Neural crest cell (in vitro differentiated cells): ENCODE measurements at regions not wholly inside any gene's neighbourhood (a gene's known extent, or its start where the extent isn't known, plus 50 kb on each side); places are given as distances from the start of the nearest gene placed in this dataset.
A peak's percentile ranks its signal among the peaks of the same experiment; 100 is the strongest.

Experiments
- DNase-seq: peaks from one replicate; pipeline ENCODE4 v3.0.0; 2021; ENCODE audit warnings: low read depth, mixed read lengths, low spot score
- H3K27ac Mint-ChIP-seq: one replicate; pipeline ENCODE4 v1.8.0; 2021; ENCODE audit warnings: mild to moderate bottlenecking, mixed read lengths; ENCODE audit not compliant: unreplicated experiment
- H3K27me3 Mint-ChIP-seq: 2 replicates; pipeline ENCODE4 v1.8.0; 2021; ENCODE audit warnings: low read depth, mild to moderate bottlenecking, mixed read lengths
- H3K36me3 Mint-ChIP-seq: 2 replicates; pipeline ENCODE4 v1.8.0; 2021; ENCODE audit warnings: low read depth, mild to moderate bottlenecking, mixed read lengths
- H3K4me1 Mint-ChIP-seq: 2 replicates; pipeline ENCODE4 v1.8.0; 2021; ENCODE audit warnings: mixed read lengths
- H3K4me3 Mint-ChIP-seq: one replicate; pipeline ENCODE4 v1.8.0; 2021; ENCODE audit warnings: mild to moderate bottlenecking, mixed read lengths
- H3K9me3 Mint-ChIP-seq: 2 replicates; pipeline ENCODE4 v1.8.0; 2021; ENCODE audit warnings: mixed read lengths
- CTCF ChIP-seq: fragments of 200-600 bp; sonication (generic); conservative IDR thresholded peaks from 2 replicates; pipeline ENCODE4 v1.5.0; 2021; ENCODE audit warnings: antibody characterized with exemption, mild to moderate bottlenecking

DNA sequence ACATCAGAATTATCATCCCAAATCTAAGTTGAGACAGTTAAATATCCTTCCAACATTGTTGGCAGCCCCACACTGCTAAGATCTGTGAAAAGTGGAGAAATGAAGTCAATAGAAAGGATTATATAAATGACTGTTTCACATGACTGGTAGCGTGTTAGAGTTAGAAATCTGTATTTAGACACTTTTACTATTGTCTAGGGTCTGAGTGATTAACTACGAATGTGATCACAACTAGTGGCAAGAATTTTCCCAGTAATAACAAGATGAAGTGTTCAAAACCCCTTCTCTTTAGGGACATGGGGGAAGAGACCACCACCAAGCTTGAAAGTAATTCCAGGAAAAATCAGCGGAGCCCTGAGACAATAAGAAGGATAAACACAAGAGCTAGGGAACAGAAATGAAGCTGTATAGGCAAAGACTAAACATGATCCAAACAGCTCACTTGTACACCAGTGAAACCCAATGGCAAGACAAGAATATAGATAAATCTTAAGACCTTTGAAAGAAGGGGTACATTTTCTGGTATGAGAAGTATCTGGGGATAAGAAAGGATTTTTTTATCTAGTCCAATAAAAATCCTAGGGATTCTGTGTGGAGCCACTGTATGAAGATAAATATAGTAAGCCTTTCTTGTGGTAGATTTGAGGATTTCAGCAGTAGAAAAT lies 646.6 kb upstream of the USP24 start:
- H3K27ac Mint-ChIP-seq: no peak overlapping the region

GRCh38 chr1:55860798-55861519 lies 645.8 kb upstream of the USP24 start:
- Mint-ChIP-seq H3K4me3 (no peak overlapping the region), H3K4me1 (no peaks in the 10 kb centered on the region), H3K27me3 (no peaks in the 10 kb centered on the region), H3K9me3 (peaks cover 2% of the 10 kb centered on the region), H3K27ac (no peak overlapping the region), H3K36me3 (no peaks in the 10 kb centered on the region)
- DNase-seq: no peak
- TF ChIP-seq CTCF: no peak

More for the DNA sequence above, 646.6 kb upstream of the USP24 start:
- no peak for TF ChIP-seq CTCF
- peaks cover 2% of the 10 kb centered on the region for H3K9me3 Mint-ChIP-seq
- no peak overlapping the region for H3K4me3 Mint-ChIP-seq
- no peaks in the 10 kb centered on the region for H3K4me1 Mint-ChIP-seq
- H3K36me3 Mint-ChIP-seq: no peaks in the 10 kb centered on the region
- DNase-seq: no peak
- H3K27me3 Mint-ChIP-seq: no peaks in the 10 kb centered on the region

- Mint-ChIP-seq H3K27ac (peak overlapping the region; percentile 45), H3K36me3 (no peaks in the 10 kb centered on the region), H3K4me1 (no peaks in the 10 kb centered on the region), H3K9me3 (peaks cover 2% of the 10 kb centered on the region), H3K4me3 (no peak overlapping the region), H3K27me3 (no peaks in the 10 kb centered on the region)
- TF ChIP-seq CTCF: no peak
- DNase-seq: no peak
These were observed 645.2 kb upstream of the USP24 start for GRCh38 chr1:55860326-55860725.

DNA sequence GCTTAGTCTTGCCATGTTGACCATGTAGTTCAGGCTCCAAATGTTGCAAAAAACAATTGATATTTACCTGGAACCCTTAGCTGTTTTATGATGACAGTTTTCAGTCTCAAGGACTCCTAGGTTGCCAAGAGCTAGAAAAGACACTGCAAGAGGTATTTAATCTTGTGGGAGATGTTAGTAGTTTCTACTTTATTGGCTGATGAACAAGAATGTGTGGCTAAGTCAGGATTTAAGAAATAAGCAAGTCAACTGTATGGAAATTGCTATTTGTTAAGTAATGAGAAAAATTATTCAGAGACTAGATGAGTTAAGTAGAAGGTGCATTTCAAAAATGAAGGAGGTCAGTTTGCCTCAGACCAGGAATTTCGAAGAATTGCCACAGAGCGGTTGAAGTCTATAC lies 639.7 kb upstream of the USP24 start:
- DNase-seq: no peak
- H3K36me3 Mint-ChIP-seq: no peaks in the 10 kb centered on the region
- H3K4me3 Mint-ChIP-seq: no peak overlapping the region
- peaks cover 3% of the 10 kb centered on the region for H3K9me3 Mint-ChIP-seq
- TF ChIP-seq CTCF: no peak
- no peak overlapping the region for H3K27ac Mint-ChIP-seq
- no peaks in the 10 kb centered on the region for H3K4me1 Mint-ChIP-seq
- no peaks in the 10 kb centered on the region for H3K27me3 Mint-ChIP-seq

- H3K36me3 Mint-ChIP-seq: no peaks in the 10 kb centered on the region
- H3K27me3 Mint-ChIP-seq: no peaks in the 10 kb centered on the region
- no peaks in the 10 kb centered on the region for H3K4me1 Mint-ChIP-seq
- H3K9me3 Mint-ChIP-seq: peaks cover 3% of the 10 kb centered on the region
- DNase-seq: no peak
- no peak overlapping the region for H3K4me3 Mint-ChIP-seq
- no peak overlapping the region for H3K27ac Mint-ChIP-seq
- TF ChIP-seq CTCF: no peak
These were observed 633.7 kb upstream of the USP24 start for GRCh38 chr1:55848906-55849305.
